Panc1 (cell line): ENCODE measurements at regions not wholly inside any gene's neighbourhood (a gene's known extent, or its start where the extent isn't known, plus 50 kb on each side); places are given as distances from the start of the nearest gene placed in this dataset.

Source experiments
- ATAC-seq: fragments of 200-7000 bp; cut with Tn5 transposase; 2 replicates; pipeline ENCODE4 v1.9.1; 2020; ENCODE audit warnings: mild to moderate bottlenecking, moderate library complexity
- BruUV-seq: library from RNA; stranded (reverse); fragments of 400-500 nt; replicated peaks from 2 replicates; lab custom pipeline; 2021; lab: Mats Ljungman, UMichigan
- CTCF ChIA-PET: fragments of 300-600 bp; sonication (Branson Sonifier 250); formaldehyde crosslinking; loops from one replicate; lab custom pipeline; 2022; ENCODE audit warnings: antibody characterized with exemption; lab: Charles Lee
- POLR2A ChIA-PET: fragments of 300-600 bp; sonication (Branson Sonifier 250); formaldehyde crosslinking; loops from one replicate; lab custom pipeline; 2022; ENCODE audit warnings: antibody characterized with exemption; lab: Charles Lee
- DNase-seq: peaks from one replicate; pipeline ENCODE4 v3.0.0-alpha.2; 2010; ENCODE audit warnings: low read depth, low spot score
- H3K27ac ChIP-seq: 2 replicates; pipeline ENCODE4 v1.5.1; 2011; ENCODE audit warnings: mild to moderate bottlenecking, low read length, inconsistent platforms
- H3K27me3 ChIP-seq: fragments of 200-500 bp; sonication (Bioruptor generic); 2 replicates; pipeline ENCODE4 v1.6.0; 2014; ENCODE audit warnings: low read length, inconsistent platforms; ENCODE audit not compliant: control insufficient read depth, insufficient read depth
- H3K36me3 ChIP-seq: fragments of 200-500 bp; sonication (Bioruptor generic); 2 replicates; pipeline ENCODE4 v1.5.1; 2014; ENCODE audit warnings: inconsistent platforms, mild to moderate bottlenecking, low read length, moderate library complexity; ENCODE audit not compliant: control insufficient read depth, insufficient read depth
- H3K4me1 ChIP-seq: 2 replicates; pipeline ENCODE4 v1.5.1; 2011; ENCODE audit warnings: inconsistent platforms, mild to moderate bottlenecking, low read length, moderate library complexity; ENCODE audit not compliant: control insufficient read depth, insufficient read depth
- H3K4me3 ChIP-seq, 2 experiments: 2 replicates each; pipeline ENCODE4 v1.5.1; 2011 to 2012; ENCODE audit warnings: low read depth in 2 of 2, low read length in 2 of 2, mild to moderate bottlenecking in 2 of 2, inconsistent platforms in 1 of 2, moderate library complexity in 1 of 2
- H3K9me3 ChIP-seq: fragments of 200-500 bp; sonication (Bioruptor generic); 2 replicates; pipeline ENCODE4 v1.5.1; 2014; ENCODE audit warnings: low read depth, mild to moderate bottlenecking, inconsistent platforms, low read length, moderate library complexity; ENCODE audit not compliant: control insufficient read depth, insufficient read depth
- POLR2AphosphoS5 ChIP-seq: IDR thresholded peaks from 2 replicates; pipeline ENCODE4 v1.6.1; 2012; ENCODE audit warnings: mild to moderate bottlenecking, low read depth, low read length, moderate library complexity
- SIN3A ChIP-seq: IDR thresholded peaks from 2 replicates; pipeline ENCODE4 v1.6.1; 2012; ENCODE audit warnings: low read depth, mild to moderate bottlenecking, low read length, moderate library complexity, borderline replicate concordance; ENCODE audit not compliant: insufficient read depth
- TCF7L2 ChIP-seq: IDR thresholded peaks from 2 replicates; pipeline ENCODE4 v1.6.1; 2011; ENCODE audit warnings: mild to moderate bottlenecking, low read depth, low read length, inconsistent platforms
- in situ Hi-C: cut with HindIII; loops from 2 replicates; pipeline ENCODE4 v1.10.0; 2016; ENCODE audit warnings: low sequenced_read_pairs, low pct_unique_long_range_greater_than_20kb
- intact Hi-C: fragments of 100-400 bp; cut with micrococcal nuclease; formaldehyde crosslinking; loops from one replicate; pipeline ENCODE4 v1.10.0; 2022; ENCODE audit not compliant: unreplicated experiment
- TF ChIP-seq, protein P1 (sequence below), 2 experiments: IDR thresholded peaks; 2 replicates each; pipeline ENCODE4 v1.6.1; 2011 to 2012; ENCODE audit warnings: low read depth in 2 of 2, control low read depth in 1 of 2, low read length in 1 of 2, mild to moderate bottlenecking in 1 of 2, moderate library complexity in 1 of 2; ENCODE audit not compliant: insufficient read depth in 1 of 2
- TF ChIP-seq, protein P2 (sequence below): fragments of 450-650 bp; IDR thresholded peaks from 2 replicates; pipeline ENCODE4 v1.5.1; 2017; ENCODE audit warnings: mild to moderate bottlenecking

DNA sequence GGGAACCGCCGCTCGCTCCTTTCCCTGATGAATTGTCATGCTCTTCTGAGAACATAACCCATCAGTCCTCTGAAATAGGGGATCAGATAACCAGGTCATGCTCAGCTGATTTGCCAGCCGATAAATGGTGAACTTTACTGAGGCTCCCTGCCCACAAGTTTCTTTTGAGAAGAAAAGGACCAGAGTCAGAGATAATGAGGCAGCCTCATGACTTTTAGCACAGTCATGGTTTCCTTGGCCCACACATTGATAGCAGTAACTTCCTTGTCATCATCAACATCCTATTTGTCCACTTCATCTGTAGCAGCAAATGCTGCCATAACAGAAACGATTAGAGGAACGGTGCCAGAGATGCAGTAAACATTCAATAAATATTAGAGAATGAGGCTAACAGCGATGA, 509.0 kb downstream of the GATA3 start:
- intact Hi-C loops, result no loop called here
- ATAC-seq (no peak), DNase-seq (no peak)
- Histone ChIP-seq H3K9me3 (no peaks in the 10 kb centered on the region), H3K36me3 (no peaks in the 10 kb centered on the region), H3K27me3 (no peaks in the 10 kb centered on the region), H3K27ac (no peak overlapping the region), H3K4me1 (no peaks in the 10 kb centered on the region), H3K4me3 (no peak overlapping the region)
- in situ Hi-C loops, result no loop called here
- no TSS peak for BruUV-seq
- TF ChIP-seq, protein P1, sequence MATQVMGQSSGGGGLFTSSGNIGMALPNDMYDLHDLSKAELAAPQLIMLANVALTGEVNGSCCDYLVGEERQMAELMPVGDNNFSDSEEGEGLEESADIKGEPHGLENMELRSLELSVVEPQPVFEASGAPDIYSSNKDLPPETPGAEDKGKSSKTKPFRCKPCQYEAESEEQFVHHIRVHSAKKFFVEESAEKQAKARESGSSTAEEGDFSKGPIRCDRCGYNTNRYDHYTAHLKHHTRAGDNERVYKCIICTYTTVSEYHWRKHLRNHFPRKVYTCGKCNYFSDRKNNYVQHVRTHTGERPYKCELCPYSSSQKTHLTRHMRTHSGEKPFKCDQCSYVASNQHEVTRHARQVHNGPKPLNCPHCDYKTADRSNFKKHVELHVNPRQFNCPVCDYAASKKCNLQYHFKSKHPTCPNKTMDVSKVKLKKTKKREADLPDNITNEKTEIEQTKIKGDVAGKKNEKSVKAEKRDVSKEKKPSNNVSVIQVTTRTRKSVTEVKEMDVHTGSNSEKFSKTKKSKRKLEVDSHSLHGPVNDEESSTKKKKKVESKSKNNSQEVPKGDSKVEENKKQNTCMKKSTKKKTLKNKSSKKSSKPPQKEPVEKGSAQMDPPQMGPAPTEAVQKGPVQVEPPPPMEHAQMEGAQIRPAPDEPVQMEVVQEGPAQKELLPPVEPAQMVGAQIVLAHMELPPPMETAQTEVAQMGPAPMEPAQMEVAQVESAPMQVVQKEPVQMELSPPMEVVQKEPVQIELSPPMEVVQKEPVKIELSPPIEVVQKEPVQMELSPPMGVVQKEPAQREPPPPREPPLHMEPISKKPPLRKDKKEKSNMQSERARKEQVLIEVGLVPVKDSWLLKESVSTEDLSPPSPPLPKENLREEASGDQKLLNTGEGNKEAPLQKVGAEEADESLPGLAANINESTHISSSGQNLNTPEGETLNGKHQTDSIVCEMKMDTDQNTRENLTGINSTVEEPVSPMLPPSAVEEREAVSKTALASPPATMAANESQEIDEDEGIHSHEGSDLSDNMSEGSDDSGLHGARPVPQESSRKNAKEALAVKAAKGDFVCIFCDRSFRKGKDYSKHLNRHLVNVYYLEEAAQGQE (IDR thresholded peaks at IDR 0.05; ENCODE audit: insufficient read depth in 1 of 2, low read depth in 2 of 2, low read length in 1 of 2), result no peak
- TF ChIP-seq TCF7L2 (no peak), SIN3A (no peak), POLR2AphosphoS5 (no peak)
- TF ChIP-seq, protein P2, sequence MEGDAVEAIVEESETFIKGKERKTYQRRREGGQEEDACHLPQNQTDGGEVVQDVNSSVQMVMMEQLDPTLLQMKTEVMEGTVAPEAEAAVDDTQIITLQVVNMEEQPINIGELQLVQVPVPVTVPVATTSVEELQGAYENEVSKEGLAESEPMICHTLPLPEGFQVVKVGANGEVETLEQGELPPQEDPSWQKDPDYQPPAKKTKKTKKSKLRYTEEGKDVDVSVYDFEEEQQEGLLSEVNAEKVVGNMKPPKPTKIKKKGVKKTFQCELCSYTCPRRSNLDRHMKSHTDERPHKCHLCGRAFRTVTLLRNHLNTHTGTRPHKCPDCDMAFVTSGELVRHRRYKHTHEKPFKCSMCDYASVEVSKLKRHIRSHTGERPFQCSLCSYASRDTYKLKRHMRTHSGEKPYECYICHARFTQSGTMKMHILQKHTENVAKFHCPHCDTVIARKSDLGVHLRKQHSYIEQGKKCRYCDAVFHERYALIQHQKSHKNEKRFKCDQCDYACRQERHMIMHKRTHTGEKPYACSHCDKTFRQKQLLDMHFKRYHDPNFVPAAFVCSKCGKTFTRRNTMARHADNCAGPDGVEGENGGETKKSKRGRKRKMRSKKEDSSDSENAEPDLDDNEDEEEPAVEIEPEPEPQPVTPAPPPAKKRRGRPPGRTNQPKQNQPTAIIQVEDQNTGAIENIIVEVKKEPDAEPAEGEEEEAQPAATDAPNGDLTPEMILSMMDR, result no peak
- POLR2A ChIA-PET, result no interaction called here
- CTCF ChIA-PET, result no interaction called here

DNA sequence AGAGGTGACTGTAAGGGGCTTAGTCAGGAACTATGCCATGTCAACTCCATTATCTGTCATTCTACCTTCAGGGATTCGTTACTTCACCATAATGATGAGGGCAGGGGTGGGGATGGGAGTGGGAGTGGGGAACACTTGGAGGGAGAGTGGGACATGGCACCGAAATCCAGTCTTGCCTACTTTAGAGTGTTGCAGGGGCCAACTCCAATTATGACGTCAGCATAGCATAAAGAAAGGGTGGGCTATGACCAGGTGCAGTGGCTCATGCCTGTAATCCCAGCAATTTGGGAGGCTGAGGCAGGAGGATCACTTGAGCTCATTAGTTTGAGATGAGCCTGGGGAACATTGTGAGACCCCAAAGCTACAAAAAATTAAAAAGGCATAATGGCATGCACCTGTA, 512.2 kb downstream of the GATA3 start:
- POLR2A ChIA-PET, result no interaction called here
- Histone ChIP-seq H3K27me3 (no peaks in the 10 kb centered on the region), H3K27ac (no peak overlapping the region), H3K4me1 (no peaks in the 10 kb centered on the region), H3K36me3 (no peaks in the 10 kb centered on the region), H3K9me3 (no peaks in the 10 kb centered on the region), H3K4me3 (no peak overlapping the region)
- BruUV-seq, result no TSS peak
- ATAC-seq, result no peak
- CTCF ChIA-PET, result no interaction called here
- DNase-seq, result no peak
- in situ Hi-C loops, result no loop called here
- TF ChIP-seq, protein P1 (IDR thresholded peaks at IDR 0.05; ENCODE audit: insufficient read depth in 1 of 2, low read depth in 2 of 2, low read length in 1 of 2), result no peak
- no peak for TF ChIP-seq TCF7L2
- TF ChIP-seq, protein P2, result no peak
- TF ChIP-seq SIN3A, result no peak
- no peak for TF ChIP-seq POLR2AphosphoS5
- intact Hi-C loops, result no loop called here
